Posterior cingulate gyrus (tissue), 11 donors: ENCODE measurements at regions not wholly inside any gene's neighbourhood (a gene's known extent, or its start where the extent isn't known, plus 50 kb on each side); places are given as distances from the start of the nearest gene placed in this dataset.
"Not testable (repeated sequence)": the region's sequence is repeated elsewhere in the genome, so short reads cannot be mapped to it uniquely, and the experiment has no call there.

Source experiments
- DNase-seq, 10 donors: peaks; one replicate each; pipeline versions ENCODE4 v3.0.0 to v3.0.0-alpha.2; 2020 to 2021; ENCODE audit warnings: mixed read lengths in 3 of 10
- intact Hi-C: fragments of 100-400 bp; cut with DNase I; formaldehyde crosslinking; loops from one replicate; pipeline ENCODE4 v1.15.1; 2023

GRCh38 chr15:83335542-83335941 is 51.1 kb upstream of the BNC1 start:
- intact Hi-C loops: not testable (repeated sequence)

GRCh38 chr15:83339396-83339795 is 54.9 kb upstream of the BNC1 start:
- DNase-seq: no peak
- intact Hi-C loops: no loop called here

More at GRCh38 chr15:83335542-83335941, 51.1 kb upstream of the BNC1 start:
- DNase-seq: not testable (repeated sequence)

DNA sequence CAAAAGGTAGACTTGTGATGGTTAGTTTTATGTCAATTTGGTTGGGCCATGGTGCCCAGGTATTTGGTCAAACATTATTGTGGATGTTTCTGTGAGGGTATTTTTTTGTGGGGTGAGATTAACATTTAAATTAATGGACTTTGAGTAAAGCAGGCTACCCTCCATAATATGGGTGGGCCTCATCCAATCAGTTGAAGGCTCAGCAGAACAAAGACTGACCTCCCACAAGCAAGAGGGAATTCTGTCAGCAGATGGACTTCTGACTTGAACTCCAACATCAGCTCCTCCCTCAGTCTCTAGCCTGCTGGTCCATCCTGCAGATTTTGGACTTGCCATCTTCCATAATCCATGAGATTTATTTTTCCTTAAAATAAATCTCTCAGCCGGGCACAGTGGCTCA is 55.6 kb upstream of the BNC1 start:
- no peak for DNase-seq
- intact Hi-C loops: no loop called here

- no peak for DNase-seq
- intact Hi-C loops: no loop called here
Observed at GRCh38 chr15:83346342-83346741, 61.9 kb upstream of the BNC1 start.

GRCh38 chr15:83352119-83352518 is 67.7 kb upstream of the BNC1 start:
- no peak for DNase-seq
- intact Hi-C loops: no loop called here

DNA sequence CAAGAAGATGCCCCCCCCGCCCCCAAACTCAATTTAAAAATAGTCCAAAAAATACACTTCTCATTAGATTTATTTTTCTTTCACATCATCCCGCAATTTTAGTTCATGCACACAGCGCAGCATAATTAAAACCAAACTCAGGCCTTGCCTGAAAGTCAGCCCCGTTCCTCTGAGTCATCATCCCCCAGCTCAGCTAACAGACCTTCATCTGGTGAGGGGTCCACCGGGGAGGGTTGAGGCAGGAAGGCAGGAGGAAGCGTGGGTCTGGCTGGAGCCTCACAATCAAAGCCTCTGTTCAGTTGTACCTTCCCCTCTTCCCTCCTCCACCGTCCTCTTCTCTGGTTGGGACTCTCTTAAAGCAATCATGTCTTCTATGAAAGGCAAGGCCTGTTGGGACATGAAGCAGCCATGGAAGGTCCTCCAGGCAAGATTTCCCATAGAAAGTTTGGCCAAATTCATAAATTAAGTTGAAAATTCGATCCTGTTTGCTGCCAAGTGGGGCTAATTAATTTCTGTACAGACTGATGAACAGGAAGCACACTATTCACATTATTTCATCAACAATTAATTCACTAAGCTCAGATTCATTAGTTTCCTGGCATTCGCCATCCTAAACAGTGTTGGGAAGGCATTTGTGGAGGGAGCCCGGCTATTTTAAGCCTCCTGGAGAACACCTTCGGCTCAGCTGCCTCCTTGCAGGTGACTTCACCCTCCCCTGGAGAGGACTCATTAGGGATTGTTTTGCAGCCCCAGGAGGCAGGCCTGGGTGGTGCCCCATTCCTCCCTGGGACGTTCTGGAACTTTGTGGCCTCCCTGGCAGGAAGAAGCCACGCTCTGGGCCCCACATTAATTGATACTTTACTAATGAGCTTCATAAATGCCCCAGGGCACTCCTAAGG is 72.3 kb upstream of the BNC1 start:
- DNase-seq: no peak
- intact Hi-C loops: no loop called here

- intact Hi-C loops: no loop called here
- no peak for DNase-seq
Observed at GRCh38 chr15:83358972-83359564, 74.6 kb upstream of the BNC1 start.

DNA sequence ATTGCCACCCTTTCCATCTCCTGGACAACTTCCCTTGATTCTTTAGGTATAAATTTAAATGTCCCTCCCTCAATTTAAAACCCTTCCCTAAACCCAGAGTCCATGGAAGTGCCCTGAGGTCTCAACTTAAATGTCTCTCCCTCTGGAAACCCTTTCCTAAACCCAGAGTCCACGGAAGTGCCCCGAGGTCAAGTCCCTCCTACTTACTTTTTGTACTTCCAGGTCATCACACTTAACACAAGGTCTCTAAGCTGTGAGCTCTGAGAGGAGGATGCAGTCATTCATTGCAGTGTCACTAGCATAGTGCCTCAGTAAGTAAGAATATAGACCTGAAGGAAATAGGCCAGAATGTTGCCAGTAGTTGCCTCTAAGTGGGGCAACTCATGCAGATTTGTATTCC is 78.2 kb upstream of the BNC1 start:
- intact Hi-C loops: no loop called here
- DNase-seq: no peak

DNA sequence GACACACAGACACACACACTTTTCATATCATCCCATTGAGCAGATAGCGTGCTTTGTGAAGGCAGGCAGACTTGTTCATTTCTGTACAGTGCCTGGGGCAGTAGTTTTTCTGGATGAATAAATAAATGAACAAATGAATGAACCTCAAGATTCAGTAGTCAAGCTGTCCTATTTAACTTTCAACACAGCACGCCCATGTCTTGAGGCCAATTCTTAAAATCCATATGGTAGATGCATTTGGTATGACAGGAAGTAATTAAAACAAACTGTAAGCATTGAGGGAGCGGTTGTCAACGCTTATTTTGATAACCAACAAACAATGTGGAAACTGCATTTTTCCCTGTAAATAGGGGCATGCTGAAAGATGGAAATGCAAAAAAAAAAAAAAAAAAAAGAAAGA is 80.0 kb upstream of the BNC1 start:
- no peak for DNase-seq
- intact Hi-C loops: no loop called here

DNA sequence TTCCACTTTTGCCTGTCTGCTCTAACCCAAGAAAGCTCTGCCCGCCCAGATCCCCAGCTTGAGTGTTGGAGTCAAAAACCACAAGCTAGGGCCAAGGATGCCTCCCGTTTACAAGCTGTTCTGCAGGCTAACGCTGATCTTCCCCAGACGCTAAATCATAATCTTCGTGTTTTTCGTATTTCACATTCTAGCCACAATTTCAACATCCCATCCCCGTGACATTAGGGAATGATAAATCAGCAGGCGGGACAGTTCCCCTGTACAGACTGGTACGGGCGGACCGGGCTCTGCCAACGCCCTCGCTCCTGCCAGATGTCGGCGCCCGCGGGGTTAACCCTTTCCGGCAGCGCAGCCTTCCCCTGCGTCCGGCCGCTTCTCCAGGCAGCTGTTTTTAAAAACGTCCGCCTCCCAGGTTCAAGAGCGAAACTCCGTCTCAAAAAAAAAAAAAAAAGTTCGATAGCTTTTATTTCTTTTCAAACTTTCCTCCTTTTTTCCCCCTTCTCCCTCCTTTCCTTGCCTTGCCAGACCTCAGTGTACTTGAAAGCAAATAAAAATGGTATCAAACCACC is 81.0 kb upstream of the BNC1 start:
- DNase-seq: peak; percentile 36 to 93 (median 58)

DNA sequence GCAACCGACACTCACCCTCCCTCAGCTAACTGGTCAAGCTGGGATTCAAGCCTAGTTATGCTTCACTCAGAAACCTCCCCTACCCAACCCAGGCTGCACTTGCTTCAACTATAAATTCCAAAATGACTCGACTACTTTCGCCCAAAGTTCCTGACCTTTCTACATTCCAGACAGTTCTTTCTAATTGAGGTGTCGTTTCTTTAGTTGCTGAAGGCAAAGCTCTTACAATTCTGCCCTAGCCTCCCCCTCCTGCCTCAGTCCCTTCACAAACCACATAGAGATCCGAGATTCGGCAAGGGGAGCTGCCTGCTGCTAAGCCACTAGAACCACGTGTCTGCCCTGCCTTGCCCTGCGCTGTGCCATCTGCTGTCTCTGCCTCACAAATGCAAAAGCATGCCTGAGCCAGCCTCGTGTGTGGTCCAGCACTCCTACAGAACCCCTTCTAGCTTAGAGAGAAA is 74.7 kb upstream of the SH3GL3 start:
- DNase-seq: peak in 6 of 10 donors; percentile 16 to 85 (median 60)
- intact Hi-C loops: no loop called here

More for the DNA sequence above, 81.0 kb upstream of the BNC1 start:
- intact Hi-C loops: no loop called here

GRCh38 chr15:83378921-83379578 is 68.1 kb upstream of the SH3GL3 start:
- intact Hi-C loops: no loop called here
- peak in 1 of 10 donors; percentile 65 for DNase-seq

GRCh38 chr15:83379579-83379959 is 67.6 kb upstream of the SH3GL3 start:
- intact Hi-C loops: no loop called here

GRCh38 chr15:83380059-83380458 is 67.1 kb upstream of the SH3GL3 start:
- intact Hi-C loops: loop anchor here (2.0 kb wide), 1 partner anchor 131 kb away; no protein-coding TSS in a partner anchor
- peak in 1 of 10 donors; percentile 10 for DNase-seq

More at GRCh38 chr15:83379579-83379959, 67.6 kb upstream of the SH3GL3 start:
- peak in 1 of 10 donors; percentile 75 for DNase-seq

DNA sequence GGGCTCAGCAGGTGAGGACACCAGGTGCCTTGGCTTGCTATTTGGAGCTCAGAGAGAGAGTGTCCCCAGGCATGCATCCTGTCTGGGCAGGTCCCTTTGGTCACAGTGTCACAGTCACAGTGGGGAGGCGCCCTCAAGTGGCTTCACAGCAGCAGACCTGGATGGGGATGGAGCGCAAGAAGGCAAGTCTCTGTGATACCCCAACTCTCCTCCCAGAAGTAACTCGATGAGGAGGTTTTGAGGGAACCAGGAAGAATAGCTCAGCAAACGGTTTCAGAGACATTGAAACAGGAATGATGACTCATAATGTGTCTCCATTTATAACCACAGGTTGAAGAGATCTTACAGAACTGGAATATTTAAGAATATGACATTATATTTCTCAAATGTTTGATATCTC is 66.5 kb upstream of the SH3GL3 start:
- intact Hi-C loops: loop anchor here (2.0 kb wide), 1 partner anchor 132 kb away; no protein-coding TSS in a partner anchor
- DNase-seq: peak in 7 of 10 donors; percentile 34 to 93 (median 59)

DNA sequence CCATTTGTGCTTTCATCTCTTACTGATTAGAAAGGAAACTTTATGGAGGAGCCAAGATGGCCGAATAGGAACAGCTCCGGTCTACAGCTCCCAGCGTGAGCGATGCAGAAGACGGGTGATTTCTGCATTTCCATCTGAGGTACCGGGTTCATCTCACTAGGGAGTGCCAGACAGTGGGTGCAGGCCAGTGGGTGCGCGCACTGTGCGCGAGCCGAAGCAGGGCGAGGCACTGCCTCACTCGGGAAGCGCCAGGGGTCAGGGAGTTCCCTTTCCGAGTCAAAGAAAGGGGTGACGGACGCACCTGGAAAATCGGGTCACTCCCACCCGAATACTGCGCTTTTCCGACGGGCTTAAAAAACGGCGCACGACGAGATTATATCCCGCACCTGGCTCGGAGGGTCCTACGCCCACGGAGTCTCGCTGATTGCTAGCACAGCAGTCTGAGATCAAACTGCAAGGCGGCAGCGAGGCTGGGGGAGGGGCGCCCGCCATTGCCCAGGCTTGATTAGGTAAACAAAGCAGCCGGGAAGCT is 63.5 kb upstream of the SH3GL3 start:
- intact Hi-C loops: not testable (repeated sequence)
- peak in 1 of 10 donors; percentile 47 for DNase-seq

DNA sequence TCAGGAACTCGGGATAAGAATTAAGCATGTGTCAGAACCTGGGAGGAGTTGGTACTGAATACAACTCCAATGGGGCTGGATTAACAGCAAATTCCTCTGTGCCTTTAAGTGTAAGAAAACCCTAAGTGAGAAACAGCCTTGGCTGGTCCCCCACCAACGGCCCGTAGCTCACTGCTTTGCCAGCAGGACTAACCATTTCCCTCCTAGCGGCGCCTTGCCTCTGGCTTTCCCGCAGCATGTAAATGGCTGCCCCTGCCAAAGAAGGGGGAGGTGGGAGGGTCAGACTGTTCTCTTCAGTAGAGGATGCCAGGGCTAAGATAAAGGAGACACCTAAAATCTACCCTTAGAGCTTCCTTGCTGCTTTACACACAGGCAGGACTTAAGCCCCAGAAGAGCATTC is 51.0 kb upstream of the SH3GL3 start:
- intact Hi-C loops: no loop called here
- DNase-seq: no peak
